Activated naive CD4-positive, alpha-beta T cell treated with Interleukin-2 at 50 U/mL for 16 hours (primary cell): ENCODE measurements at regions not wholly inside any gene's neighbourhood (a gene's known extent, or its start where the extent isn't known, plus 50 kb on each side); places are given as distances from the start of the nearest gene placed in this dataset.

Experiments used
- DNase-seq: peaks from one replicate; pipeline ENCODE4 v3.0.0-alpha.2; 2020

DNA sequence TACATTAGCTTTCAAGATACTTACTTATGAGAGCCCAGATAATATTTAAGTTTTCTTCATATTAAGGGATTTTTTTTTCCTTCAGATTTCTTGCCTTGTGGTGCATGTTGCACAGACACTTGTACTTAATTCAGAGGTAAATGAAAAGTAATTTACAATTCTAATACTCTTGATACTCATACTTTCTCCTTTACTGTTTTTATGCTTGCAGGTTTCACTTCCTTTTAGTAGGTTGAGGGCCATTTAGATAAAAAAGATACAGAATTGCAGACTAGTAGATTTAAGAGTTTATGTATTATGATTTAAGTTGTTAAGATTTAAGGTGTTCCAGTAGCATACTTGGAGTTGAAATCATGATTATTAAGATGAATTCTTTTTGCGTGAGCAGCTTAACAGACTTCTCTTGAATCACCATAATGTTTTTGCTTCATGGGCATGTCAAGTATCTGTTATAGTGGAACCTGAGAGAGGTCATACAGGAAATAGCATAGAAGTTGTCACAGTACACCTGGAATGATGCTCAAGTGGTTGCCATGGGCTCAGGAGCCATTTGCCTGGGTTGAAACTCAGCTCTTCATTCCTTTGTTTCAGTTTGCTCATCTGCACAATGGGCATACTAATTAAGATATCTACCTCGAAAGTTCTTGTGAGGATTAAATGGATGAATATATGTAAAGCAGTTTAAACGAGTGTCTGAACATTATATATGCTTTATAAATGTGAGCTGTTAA lies 174.8 kb upstream of the PRPS1L1 start:
- DNase-seq, result no peak

DNA sequence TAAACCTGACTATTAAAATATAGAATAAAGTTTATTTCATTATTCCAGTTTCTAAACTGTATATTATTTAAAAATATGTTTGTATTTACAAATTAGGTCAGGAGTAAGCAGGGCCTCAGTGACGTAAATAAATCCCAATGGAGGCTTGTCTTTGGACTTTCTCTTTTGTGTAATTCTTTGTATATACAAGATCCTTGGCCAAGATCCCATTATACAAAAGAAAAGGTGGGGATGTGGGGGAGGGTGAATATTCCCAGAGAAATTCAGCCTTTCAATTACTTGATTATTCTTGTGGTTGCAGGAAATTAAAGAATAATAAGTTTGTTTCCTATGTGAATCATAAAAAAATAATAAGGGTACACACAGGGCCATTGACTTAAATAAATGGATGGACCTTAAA lies 178.7 kb upstream of the PRPS1L1 start:
- no peak for DNase-seq

DNA sequence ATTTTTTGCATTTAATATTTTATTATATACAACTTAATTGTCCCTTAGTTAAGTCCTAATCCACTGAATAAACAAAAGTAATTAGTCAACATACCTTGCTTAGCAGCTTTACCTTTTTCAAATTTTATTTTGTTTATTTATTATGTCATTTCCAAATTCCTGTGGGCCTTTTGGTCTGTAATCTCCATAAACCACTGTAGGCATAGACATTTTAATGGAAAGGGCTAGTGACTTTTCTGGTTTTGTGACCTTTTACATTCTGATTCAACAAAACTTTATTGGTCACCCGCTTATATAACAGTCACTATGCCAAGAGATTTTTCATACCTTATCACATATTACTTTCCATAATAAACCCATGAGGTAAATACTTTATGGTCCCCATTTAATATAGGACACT lies 181.3 kb upstream of the PRPS1L1 start:
- DNase-seq, result no peak

DNA sequence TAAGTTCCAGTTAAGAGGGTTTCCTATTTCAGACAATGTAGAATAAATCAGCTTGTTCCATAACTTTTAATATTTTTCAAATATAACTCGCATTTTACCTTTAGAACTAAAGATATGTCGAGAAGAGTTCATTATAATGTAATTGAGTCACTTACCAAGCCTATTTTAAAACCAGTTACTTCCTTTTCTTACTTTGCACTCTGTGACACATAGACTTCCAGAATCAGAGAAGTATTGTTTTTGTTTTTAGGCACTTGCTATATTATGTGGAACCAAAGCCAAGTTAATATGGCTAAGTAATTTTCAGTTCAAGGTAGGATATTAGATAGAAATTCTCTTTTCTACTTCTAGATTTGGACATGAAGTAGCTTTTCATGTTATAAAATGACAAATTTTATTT lies 182.7 kb upstream of the PRPS1L1 start:
- DNase-seq, result no peak

DNA sequence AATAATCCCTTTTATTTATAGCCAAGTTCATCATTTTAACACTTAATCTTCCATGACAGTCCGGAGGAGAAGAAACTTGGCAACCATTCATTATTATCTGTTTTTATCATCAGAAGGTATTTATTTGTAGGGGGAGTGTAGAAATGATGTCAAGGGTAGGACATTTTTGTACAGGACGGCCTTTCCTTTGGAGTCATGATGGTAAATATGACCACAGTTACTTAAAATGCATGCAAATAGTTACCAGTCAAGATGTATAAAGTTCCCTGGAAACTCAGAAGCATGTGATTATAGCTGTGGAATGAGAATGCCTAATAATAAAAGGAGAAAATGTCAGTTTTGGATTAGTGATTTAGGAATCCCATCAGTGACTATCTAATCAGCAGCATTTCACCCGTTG lies 183.1 kb upstream of the PRPS1L1 start:
- DNase-seq, result no peak

DNA sequence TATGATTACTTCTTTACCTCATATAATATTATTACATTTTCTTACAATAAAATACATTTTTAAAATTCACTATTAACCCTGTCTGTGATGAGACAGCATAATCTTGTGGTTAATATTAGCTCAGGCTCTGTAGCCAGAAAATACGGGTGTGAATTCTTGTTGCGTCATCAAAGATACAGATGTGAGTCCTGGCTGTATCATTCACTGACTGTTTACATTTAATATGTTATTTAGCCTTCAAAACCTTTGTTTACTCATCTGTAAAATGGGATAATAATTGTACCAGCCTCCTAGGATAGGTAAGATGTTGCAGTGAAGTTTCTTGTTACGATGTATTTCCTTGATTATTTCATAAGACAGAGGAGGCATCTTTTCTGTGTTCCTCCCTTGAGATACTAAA lies 184.7 kb upstream of the PRPS1L1 start:
- DNase-seq, result no peak

DNA sequence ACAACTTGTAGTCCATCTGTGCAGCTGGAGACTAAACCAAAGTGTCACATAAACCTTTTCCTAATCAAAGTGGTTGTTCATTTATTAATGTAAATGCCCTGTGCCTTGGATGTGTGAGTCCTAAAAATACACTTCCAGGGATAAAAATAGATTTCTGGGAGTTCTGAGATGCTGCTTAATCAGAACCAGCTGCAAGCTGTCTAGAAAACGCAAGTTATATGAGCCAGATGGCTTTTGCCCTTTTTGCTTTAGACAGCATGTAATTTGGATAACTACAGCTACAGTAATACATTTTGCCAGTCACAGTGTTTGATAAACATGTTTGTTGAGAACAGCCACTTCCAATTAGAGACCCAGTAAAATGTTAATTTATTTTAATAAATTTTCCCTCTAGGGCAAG lies 185.1 kb upstream of the PRPS1L1 start:
- DNase-seq, result no peak

DNA sequence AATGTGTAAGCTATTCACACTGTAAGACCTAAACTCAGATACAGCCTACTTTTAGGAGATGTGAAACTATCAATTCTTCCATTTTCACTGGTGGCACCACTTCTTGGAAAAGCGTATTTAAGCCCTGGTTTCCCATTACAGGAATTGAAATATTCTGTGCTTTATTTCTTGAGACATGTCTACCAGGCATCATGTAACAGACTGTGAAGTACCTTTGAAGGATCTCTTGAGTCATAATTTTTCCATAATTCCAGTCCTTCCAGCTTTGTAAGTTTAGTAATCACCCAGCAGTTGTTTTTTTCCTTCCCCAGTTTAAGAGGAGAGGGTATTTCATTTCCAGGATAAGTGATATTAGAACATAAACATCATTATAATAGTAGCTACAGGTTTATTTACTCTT lies 186.0 kb upstream of the PRPS1L1 start:
- DNase-seq, result no peak

DNA sequence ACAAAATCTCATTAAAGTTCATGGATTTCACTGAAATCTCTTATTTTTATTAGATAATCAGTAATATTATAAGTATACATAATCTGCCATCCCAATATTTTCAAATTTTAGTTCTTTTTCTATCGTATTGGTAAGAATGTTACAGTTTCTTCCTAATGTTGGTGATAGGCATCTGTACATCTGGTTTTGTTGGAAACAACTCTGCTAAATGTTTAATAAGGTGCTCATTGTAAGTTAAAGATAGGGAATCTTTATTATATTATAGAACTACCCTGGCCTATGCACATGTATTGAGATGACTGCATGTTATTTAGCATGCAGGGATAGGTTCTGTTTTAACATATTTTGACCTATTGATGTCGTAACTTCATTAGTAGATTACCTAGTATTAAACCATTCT lies 188.6 kb upstream of the PRPS1L1 start:
- no peak for DNase-seq

DNA sequence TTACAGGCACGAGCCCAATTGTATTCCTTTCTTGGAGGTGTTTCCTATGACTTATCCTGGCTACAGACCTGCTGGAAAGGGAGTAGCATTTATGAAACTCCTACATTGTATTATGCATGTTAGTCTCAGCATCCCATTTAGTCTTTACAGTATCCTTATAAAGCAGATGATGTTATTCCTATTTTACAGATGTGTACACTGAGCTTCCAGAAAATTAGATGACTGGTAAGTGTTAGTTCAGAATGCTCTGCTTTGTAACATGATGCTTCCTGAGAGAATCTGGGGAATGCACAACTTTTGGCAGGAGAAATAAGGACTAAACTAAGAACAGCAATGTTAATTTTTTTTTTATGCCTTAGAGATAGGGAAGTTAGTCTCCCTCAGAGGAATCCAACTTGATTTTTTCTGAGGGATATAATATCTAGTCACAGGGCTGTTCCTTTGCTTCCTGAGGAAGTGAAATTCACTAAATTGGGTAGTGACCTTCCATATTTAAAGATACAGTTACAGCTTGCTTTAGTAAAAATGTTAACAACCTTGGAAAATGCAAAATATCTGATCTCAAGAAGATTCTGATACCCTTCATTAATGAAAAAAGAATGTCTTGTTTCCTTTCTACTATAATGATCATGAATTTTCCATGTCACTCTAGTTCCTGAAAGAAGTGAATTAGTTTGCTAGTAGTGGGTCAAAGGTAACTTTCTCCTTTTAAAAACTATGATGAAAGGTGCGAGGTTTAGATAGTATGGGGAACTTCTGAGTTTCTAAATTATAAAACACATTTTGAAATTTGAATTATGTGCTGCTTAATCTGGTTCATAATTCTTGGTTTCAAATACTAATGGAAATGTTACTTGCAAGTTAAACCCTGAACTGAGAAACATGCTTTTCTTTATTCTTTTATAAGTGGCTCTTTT lies 194.0 kb upstream of the PRPS1L1 start:
- no peak for DNase-seq

DNA sequence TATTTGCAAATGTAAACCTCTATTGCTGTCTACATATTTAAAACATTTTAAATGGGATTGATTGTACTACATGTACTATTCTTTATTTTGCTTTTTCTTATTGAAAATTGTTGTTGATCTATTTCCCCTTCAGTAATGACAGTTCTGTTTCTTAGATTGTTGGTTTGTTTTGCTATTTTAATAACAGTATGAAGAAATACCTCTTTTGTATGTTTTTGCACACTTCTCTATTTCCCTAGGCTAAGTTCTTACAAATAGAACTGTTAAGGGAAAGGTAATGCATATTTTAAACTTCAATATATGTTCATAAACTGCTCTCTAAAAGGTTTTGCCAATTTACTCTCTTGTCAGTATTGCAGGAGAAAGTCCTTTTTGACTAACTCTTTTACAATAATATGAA lies 195.0 kb upstream of the PRPS1L1 start:
- DNase-seq, result no peak

DNA sequence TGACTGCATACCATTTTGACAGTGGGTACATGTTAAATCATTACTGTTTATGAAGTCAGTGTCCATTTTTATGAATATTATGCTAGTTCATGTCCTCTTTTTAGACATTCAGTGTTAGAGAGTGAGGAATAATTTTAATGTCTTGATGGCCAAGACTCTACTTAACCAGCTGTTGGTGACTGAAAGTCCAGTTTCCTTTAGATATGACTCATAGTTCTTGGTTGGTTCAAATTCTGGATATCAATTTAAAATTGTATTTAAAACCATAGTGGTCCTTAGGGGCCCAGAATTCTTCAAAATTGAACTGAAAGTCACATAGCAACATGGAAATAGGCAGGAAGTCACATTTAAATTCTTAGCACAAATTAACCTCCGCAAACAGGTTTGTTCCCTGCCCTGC lies 196.5 kb upstream of the PRPS1L1 start:
- DNase-seq, result no peak

DNA sequence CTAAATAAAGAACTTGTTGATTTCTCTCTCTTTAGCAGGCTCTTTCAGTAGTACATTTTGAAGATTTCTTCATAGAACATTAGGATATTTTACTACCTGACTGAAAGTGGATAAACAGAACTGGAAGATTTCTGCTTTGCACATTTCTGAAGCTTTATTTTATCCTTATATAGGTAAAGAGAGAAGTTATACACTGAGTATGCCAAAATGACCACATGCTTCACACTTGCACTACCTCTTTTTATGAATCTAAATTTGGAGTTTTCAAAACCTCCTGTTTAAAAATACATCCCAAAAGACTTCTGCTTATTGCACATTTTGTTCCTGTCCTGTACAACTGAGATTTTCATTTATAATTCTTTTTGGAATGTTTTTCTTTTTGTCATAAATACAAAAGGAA lies 197.4 kb upstream of the PRPS1L1 start:
- DNase-seq, result no peak

DNA sequence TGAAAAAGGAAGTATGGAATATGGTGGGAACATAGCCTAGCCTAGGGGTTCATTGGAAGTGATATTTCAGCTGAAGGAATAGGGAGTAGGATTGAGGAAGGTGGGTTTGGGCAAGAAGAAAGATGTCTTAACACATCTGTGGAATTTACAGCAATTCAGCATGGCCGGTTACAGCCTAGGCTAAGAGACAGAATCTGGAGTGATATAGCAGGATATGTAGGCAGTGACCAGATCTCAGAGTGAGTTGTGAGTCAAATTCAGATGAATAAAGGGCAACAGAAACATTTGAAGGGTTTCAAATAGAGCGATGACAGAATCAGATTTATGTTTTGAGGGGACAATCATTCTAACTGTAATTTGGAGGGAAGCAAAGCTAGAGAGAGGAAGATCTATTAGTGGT lies 199.0 kb upstream of the PRPS1L1 start:
- DNase-seq, result no peak

DNA sequence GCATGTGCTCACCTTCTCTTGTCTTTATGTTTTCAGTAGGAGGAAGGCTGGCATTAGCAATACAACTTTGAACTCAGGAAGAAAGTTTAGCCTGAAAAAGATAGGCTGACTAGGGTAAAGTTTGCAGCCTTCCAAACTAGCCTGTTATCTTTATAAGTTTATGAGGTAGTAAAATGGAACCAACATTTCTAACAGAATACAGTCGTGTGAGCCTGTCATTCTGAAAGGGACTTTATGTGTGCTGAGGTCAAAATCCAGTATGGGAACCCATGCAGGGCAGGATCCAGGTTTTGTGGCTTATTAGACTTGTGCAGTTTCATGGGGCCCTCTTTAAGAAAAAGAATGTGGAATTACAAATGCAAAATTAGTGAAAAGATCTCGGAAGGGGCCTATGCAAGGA lies 201.0 kb upstream of the PRPS1L1 start:
- DNase-seq, result no peak

DNA sequence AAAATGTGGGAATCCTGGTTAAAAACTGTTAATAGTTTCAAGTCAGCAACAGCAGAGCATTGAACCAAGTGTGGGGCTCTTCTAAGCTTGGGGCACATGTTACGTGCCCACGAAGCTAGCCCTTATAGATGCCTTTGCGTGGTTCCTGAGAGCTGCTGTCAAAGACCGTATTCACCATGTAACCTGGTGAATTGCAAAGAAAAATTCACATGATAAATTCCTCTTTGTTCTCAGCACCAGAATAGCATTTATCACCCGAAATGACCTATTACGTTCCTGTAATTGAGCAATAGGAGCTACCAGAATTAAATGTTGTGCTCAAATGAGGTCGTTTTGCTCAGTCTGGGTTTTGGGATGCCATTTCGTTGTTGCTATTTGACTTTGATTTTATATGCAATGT lies 202.6 kb upstream of the PRPS1L1 start:
- no peak for DNase-seq

DNA sequence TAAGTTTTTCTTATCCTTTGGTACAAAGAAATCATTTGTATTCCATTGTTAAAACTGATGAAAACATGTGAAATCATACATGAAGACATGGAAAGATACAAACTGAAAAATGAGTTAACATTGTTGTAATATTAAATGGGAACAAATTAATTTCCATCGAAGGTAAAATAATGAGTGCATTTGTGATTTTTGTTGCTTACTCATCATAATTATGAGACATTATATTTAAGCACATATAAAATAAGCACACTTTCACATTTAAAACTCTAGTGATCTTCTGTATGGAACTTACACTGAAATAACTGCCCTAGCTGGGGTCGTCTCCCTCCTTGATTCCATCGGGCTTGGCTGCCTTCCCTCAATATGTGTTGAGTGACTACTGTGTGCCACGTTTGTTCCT lies 204.2 kb upstream of the PRPS1L1 start:
- DNase-seq, result no peak

DNA sequence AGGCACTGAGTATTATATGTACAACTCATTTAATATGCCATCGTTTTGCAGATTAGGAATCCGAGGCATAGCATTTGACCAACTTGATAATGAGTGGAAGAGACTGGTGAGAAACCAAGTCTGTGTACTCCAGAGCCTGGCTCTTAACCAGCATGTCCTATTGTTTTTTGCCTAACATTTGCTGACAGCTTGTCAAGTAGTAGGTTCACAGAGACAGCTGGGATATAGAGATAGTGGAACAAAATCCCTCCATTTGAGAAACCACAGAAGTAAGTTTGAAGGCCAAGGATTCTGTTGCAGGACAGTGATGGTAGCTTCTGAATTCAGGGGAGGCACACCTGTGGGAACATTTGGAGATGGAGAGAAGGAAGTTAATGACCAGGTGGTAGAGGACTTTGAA lies 206.9 kb upstream of the PRPS1L1 start:
- no peak for DNase-seq

DNA sequence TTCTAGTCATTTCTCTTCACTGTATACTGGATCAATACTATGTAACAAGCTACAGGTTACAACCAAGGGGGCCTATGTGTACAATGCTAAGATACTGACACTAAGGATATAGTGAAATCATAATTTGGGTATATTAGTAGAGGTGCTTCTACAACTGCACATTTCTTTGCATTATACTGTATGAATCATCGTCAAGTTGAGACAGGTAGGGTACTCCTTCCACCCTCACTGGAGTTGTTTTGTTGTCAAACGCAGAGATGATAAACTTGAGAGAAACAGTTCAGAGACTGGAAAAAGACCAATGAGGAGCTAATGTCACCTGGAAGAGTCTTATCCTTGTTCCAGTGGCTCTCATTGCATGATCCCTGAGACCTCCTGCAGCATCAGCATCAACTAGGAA lies 208.2 kb upstream of the PRPS1L1 start:
- DNase-seq, result no peak

DNA sequence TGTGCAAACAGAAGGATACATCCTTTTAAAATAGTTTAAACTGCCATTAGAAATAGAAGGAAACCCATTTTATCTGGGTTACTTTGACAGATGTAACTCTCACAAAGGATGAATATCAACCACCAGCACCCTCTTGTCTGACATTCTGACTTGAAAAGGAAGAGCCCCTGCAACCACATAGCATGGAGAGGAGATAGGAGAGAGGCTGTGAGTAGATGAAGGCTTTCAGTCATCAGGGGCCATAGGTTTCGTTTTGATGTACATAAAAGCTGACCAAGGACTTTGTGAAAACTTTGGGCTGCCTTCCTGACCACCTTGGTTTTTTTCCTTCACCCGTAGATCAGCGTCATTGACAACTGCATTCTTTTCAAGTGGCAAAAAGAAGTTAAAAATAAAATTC lies 211.6 kb upstream of the PRPS1L1 start:
- no peak for DNase-seq

DNA sequence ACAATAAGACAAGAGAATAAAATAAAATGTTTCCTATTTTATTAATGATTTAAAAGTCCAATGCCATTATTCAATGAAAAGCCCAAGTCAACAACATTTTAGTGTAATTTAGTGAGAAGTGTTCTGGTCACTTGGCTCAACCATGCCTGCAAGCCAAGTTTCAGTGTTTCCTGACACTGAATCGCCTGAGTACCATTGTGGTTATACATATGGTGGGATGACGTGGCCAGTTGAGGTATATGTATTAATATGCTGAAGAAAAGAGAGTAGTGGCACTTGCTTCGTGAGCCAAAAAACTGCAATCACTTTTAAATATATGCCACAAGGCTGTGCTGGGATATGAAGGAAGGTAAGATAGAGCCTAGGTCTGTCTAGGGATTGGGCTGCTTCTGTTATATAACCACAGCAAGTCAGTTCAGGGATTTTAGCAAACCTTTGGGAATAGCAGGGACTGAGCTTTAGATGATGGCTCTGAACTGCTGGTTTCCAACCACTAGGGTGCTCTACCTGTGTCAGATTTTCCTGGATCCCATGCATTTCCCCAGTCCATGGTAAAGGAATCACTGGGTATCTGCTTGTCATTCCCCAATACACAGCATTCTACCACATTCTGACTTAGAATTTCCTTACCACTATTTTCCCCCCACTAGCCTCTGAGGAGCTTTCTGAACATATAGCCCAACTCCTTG lies 214.0 kb upstream of the PRPS1L1 start:
- no peak for DNase-seq

DNA sequence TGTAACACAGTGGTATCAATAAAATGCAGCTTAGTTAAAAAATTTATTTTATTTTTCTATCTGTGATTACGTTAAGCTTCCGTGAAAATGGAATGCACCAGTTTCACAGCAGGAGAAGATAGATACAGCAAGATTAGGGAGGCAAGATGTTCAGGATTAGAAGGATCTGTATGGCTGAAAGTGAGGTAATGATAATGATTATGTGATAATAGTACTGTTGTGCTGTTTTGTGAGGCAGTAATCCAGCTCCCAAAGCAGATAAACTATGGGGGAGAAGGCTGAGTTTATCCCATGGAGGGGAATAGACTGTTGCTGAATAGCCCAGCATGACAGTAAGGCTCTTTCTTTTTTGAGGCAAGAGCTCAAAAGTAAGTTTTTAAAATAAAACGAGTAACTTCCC lies 216.1 kb upstream of the PRPS1L1 start:
- no peak for DNase-seq

DNA sequence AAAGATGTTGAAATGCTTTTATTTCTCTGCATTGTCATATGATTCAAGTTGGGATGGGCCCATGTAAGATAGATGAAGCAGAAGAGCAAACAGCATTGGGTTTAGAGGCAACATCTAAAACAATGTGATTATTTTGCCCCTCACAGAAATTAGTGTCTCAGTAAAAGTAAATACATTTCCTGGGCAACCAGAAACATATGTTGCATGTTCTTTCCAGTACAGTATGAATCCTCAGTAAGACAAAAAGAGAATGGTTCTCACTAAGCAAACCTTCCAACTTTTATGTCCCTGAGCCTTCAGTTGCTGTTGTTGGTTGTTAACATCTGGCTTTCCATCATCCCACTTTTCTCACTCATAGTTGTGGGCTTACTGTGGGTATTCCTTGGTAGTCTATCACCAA lies 222.5 kb upstream of the PRPS1L1 start:
- DNase-seq, result no peak

DNA sequence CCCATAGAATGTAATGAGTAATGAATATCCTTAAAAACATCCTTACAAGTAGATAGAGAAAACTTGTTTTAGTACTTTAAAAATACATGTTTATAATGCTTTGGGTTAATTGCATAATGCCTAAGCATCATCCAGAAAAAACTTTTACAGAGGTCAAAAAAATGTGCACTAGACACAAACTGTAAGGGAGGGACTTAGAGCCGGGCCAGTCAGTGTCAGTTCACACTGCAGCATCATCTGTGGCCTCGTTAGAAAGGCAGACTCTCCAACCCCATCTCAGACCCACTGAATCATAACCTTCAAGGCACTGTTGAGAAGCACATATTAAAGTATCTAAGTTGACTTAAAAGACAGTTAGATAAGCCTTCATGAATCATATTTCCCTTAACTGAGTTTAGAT lies 230.1 kb upstream of the PRPS1L1 start:
- DNase-seq, result no peak
